GM21381 (cell line): ENCODE measurements at regions not wholly inside any gene's neighbourhood (a gene's known extent, or its start where the extent isn't known, plus 50 kb on each side); places are given as distances from the start of the nearest gene placed in this dataset.

Experiments
- ATAC-seq: cut with Tn5 transposase; IDR thresholded peaks from one replicate; pipeline ENCODE4 v1.9.1; 2021; ENCODE audit warnings: mild to moderate bottlenecking, moderate library complexity; ENCODE audit not compliant: unreplicated experiment

GRCh38 chr16:87054154-87054553 is 263.0 kb downstream of the C16orf95 start:
- no peak for ATAC-seq

- no peak for ATAC-seq
Measured at GRCh38 chr16:87054856-87055255, 262.3 kb downstream of the C16orf95 start.

- no peak for ATAC-seq
Measured at GRCh38 chr16:87056083-87056482, 261.1 kb downstream of the C16orf95 start.

- ATAC-seq, result no peak
Measured at GRCh38 chr16:87056551-87056950, 260.6 kb downstream of the C16orf95 start.

- ATAC-seq, result no peak
Measured at GRCh38 chr16:87057211-87057881, 259.8 kb downstream of the C16orf95 start.

- no peak for ATAC-seq
Measured at GRCh38 chr16:87057951-87058560, 259.1 kb downstream of the C16orf95 start.

GRCh38 chr16:87058728-87059250 is 258.4 kb downstream of the C16orf95 start:
- no peak for ATAC-seq

GRCh38 chr16:87060034-87060986 is 256.9 kb downstream of the C16orf95 start:
- no peak for ATAC-seq

GRCh38 chr16:87061243-87061920 is 255.8 kb downstream of the C16orf95 start:
- no peak for ATAC-seq

GRCh38 chr16:87062569-87063442 is 254.4 kb downstream of the C16orf95 start:
- no peak for ATAC-seq

GRCh38 chr16:87063543-87063942 is 253.6 kb downstream of the C16orf95 start:
- ATAC-seq, result no peak

- ATAC-seq, result no peak
Measured at GRCh38 chr16:87064731-87065445, 252.3 kb downstream of the C16orf95 start.

GRCh38 chr16:87065446-87066132 is 251.6 kb downstream of the C16orf95 start:
- ATAC-seq, result no peak

- ATAC-seq, result no peak
Measured at GRCh38 chr16:87066133-87067002, 250.8 kb downstream of the C16orf95 start.

GRCh38 chr16:87067003-87067556 is 250.1 kb downstream of the C16orf95 start:
- ATAC-seq, result no peak

- no peak for ATAC-seq
Measured at GRCh38 chr16:87067836-87068761, 249.1 kb downstream of the C16orf95 start.
